HG02678 (cell line): ENCODE measurements at regions not wholly inside any gene's neighbourhood (a gene's known extent, or its start where the extent isn't known, plus 50 kb on each side); places are given as distances from the start of the nearest gene placed in this dataset.
"Not testable (repeated sequence)": the region's sequence is repeated elsewhere in the genome, so short reads cannot be mapped to it uniquely, and the experiment has no call there.

Experiments used
- ATAC-seq: cut with Tn5 transposase; IDR thresholded peaks from one replicate; pipeline ENCODE4 v1.9.1; 2021; ENCODE audit warnings: mild to moderate bottlenecking, moderate library complexity; ENCODE audit not compliant: unreplicated experiment

DNA sequence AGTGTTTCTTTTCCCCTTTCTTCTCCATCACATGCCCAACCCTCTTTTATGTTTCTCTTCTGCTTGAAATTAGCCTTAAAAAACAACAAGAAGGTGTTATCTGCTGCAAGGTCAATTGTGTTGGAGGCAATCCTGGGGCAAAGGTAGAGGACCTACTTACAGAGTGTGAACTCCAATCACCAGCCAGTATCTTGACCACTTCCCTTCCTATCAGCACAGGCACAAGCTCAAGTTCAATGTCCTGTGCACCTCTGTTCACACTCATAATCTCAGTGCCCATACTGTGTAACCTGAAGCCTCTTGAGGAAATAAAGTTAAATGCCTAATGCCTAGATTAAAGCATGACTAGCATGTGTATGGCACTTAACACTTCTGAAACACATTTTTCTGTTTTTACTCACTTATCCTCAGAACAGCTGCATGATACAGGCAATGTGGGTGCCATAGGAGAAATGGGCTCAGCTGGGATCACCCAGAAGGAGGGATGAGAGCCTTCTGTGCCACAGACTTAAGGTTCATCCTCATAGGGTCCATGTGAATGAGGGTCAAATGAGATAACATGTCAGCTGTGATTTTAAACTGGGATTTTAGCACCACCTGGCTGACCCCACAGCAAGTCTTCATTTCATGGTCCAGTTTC, 701.5 kb downstream of the BCL11A start:
- no peak for ATAC-seq

DNA sequence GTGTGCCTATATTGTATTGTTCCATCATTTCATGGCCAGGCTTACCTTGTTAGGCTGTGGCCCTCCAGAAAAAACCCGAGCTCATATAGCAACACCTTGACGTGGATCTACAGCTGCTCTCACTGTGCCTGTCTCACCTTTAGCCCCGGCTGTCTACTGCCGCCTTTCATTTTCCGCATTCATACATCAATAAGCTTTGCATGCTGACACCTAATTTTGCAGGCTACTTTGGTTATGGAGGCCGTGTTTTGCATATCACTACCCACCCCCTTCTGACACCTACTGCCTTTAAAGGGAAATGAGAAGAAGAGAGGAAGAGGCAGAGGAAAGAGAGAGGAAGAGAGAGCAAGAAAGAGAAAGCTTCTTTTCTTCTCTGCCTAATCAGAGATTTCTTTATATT, 702.9 kb downstream of the BCL11A start:
- no peak for ATAC-seq

DNA sequence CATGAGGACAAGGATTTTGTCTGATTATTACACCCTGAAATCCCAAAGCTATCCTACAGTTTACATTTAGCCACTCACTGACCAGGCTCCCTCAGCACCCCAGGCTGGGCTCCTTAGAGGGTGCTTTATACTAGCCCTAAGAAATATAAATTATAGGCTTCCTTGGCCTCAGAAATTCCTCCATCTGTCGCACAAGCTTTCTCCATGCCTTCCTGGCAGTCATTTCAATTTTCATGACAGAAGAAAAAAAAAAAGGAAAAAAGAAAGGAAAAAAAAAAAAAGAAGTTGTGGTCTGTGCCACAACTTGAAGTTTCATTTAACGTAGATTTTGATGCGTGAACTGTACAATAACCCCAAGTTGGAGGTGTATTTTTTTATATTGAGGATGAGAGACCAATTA, 719.5 kb downstream of the BCL11A start:
- ATAC-seq: no peak

DNA sequence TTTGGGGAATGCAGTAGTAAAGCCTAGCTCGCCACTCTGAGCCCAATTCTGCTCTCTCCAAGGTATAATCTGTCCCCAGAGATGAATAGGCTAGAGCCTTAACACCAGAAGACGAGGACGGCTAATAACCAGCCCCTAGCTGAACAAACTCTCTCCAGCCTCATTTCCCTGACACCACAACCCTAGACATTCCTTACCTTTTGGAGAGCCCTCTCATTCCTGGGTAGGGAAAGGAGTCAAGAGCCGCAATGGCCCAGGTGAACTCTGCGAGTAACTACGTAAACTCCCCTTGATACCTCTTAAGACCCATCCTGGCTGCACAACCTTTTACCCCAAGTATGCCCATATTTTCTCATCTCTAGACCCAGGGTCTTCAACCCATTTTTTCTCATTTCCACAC, 722.9 kb downstream of the BCL11A start:
- ATAC-seq: no peak

DNA sequence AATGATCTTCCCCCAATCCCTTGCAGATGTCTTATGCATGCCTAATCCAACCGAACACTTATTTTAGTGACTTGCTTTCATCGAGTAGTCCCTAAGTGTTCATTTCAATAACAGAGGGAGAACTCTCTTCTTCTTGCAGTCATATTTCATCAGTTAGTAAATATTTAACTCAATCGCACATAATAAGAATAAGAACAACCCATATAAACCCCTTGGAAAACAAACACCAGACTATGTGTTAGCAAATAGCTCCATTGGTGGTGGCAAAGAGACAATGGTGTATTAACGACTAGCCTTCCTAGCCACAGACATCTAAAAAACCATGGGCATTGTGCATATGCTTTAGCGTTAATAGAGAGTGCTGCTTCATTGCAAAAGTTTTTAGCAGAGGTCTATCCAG, 725.8 kb downstream of the BCL11A start:
- no peak for ATAC-seq

DNA sequence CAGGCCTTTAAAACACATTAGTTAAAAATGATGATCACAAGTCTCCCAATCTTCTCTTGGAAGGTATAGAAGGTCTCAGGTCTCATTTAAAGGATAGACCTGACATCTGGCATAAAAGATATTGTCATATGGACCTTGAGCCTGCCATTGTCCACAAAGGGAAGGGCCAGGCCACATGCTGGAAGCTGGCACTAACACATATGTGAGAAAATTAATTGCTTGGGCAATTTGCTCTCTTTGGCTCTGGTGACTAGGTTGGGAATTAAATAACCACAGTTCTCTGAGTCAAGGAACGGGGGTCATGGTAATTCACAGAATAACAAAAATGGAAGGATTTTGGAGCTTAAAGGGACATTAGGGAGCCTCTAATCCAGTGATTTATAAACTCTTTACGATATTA, 727.3 kb downstream of the BCL11A start:
- no peak for ATAC-seq

DNA sequence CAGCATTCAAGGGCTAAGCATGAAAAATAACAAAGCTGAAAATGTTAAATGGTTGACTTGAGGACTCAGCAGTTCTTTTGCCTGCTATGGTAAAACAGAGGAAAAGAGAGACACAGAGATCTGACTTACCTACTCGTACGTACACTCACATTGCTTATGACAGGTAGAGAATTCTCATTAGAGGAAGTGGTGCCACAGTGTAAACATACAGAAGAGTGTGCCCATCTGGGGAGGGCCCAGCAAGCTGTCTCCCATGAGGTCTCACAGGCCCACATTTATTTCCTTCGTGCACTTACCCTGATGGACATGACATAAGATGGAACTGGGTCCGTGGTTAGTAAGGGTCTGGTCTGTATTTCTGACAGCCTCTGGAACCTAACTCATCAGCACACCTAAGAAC, 729.1 kb downstream of the BCL11A start:
- no peak for ATAC-seq

DNA sequence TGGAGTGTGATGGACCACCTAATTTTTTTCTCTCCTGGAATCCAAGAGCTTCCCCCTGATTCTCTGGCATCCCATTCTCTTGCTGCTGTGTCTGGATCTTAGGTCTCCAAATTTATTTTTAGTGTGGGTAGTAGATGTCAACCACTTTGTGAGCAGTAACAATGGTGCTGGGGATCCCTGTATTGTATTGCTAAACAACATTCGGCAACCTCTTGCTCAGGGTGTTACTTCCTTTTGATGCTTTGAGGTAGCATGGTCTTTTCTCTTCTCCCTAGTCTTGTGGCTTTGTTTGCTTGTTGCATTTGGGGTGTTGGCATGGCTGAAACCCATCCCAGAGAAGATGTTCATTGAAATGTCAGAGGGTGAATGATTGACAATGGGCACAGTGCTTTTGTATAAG, 737.4 kb downstream of the BCL11A start:
- no peak for ATAC-seq

DNA sequence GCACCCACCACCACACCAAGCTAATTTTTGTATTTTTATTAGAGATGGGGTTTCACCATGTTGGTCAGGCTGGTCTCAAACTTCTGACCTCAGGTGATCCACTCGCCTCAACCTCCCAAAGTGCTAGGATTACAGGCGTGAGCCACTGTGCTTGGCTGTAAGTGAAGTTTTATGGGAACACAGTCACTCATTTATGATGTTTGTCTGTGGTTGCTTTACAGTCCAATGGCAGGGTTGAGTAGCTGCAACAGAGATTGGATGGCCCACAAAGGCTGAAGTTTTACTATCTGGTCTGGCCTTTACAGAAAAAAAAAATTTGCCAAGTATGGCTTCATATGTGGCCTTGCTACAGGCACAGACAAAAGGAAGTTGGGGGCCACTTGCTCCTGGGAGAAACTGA, 743.2 kb downstream of the BCL11A start:
- ATAC-seq: not testable (repeated sequence)

DNA sequence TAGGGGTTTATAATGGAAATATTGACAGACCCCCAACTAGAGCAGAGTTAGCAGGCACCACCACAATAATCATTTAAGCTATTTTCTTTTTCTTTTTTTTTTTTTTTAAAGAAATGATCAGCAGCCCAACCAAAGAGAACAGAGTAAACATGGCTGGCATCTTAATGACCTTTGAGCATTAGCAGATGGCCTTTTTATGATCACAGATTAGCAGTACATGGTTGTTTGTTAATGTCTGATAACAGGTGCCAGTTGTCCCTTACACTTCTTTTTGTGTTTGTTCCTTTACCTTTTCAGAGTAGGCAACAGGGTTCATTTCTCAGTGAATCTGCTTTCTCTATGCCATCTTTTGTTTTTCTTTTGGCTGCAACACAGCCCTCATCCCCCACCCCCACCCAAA, 747.0 kb downstream of the BCL11A start:
- ATAC-seq: no peak

DNA sequence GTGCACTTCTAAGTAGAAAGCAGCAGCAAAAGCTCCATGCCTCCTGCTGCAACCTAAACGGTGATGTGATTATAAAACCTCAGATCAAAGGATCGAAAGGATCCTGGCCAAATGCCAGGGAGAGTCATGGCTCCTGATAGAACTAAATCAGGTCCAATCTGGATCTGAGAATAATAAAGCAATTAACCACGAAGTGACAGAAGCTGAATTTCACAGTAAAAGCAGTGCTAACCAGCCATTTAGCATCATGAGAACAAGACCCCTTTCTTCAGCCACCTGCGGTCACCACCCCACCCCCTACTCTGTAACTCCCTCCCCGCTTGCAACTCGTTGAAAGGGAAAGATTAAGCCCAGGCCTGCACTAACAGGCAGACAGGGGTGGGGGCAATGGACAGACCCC, 748.7 kb downstream of the BCL11A start:
- no peak for ATAC-seq

DNA sequence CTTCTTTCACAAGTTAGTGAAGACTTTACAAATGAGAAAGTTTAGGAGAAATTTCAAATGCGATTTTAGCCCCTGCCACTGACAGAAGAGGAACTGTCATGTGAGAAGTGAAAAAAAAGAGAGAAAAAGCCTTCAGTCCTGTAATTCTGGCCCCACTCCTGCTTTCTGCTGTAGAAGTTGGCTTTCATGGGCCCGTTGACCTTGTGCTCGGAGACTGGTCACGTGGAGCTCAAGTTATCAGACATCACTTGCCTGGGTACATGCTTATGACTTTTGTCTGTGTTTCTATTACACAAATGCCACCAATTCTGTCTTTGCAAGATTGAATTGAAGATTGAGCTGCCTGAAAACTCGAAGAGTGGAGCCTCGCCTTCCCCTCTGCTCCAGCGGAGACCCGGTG, 749.9 kb downstream of the BCL11A start:
- ATAC-seq: no peak

DNA sequence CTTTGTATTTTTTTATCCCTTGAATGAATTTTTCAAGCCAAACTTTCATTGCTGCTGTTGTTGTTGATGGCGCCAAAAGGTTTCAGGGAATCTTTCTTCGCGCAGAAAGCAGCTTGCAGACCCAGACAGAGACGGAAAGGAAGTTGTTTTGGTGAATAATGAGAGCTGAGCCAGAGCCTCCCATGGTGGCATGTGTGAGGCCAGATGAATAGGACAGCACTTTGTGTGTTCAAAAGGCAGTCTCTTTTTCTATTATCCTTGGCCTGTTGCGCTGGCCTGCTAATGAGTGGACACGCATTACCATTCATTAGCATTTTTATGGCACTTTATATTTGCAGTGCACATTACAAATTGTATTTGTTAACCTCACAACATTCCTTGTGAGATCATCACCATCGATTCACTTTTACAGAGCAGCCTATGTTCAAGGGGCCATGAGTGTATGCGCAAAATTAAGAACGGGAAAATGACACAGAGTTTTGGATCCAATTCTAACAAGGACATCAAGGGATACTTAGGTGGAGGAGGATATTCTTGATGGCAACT, 754.7 kb downstream of the BCL11A start:
- no peak for ATAC-seq

DNA sequence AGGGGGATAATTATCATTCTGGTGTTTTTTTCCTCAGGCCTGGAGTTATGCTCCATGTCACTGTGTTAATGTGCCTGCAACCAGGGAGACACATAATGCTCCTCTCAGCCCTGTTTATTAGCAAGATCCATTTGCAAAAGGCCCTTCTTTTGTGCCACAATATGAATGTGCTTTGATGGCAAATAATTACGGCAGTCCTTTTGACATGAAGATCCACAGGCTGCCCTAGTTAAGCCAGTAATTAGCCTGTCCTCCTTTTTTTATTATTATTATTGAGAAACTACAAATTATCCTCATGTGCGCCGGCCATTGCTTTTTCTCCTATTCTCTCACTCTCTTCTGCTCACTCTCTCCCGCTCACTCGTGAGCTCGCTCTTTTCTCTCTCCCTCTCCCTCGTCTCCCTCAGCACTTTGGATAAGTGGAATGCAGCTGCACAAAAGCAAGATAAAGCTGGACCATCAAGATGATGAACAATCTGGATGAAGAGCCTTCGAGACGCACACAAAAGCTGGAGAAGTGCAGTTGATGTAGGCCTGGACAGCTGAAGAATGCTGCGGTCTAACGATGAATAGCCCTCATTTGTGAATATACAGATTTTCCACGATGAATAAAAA, 762.3 kb downstream of the BCL11A start:
- ATAC-seq: no peak

DNA sequence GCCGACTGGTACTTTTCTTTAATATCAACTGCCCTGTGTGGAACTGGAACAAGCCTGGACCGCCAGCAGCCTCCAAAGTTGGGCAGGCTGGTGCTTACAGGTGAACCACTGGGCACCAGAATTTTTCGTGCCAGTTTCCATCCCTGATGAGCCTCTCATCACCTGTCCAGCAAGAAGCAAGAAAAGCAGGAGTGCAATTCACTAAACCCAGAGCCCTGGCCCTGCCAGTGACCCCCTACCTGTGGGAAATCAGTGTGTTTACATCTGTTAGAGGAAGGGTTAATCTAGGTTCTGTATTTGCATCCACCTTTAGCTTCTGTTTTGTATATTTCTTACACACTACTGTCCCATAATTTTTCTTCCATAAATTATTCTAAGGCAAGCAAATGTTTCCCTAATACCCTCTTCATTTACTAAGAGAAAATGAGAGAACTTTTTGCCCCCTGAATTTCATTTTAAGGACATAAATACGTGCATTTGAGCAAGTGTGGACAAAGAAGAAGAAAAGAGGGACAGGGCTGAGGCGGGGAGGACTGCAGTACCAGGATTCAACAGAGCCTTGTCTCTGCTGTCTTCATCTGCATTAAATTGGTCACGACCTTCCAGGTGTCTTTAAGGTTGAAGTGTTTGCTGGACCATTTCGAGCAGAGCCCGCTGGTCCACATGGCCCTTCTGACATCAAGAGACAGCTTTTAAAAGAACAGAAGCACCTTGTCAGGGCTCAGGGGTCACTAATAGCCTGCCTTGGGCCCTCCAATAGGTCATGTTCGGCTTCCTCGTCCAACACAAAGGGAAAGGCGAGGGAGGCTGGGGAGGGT, 763.1 kb downstream of the BCL11A start:
- no peak for ATAC-seq

DNA sequence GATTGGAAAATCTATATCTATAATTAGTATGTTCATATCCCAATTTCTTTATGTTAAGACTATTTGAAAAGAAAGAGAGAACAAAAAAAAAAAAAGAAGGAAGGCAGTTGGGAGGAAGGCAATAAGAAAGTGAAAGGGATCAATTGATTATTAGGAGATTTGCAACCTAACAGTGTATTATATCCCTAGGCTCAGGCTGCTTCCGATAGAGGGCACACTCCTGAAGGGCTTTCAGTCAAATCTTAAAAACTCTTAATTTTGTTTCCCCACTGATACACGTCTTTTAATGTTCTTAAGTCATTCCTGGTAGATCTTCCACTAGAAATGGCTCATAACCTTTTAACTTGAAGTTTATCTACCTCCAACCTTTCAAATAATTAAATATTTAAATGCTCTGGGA, 763.9 kb downstream of the BCL11A start:
- ATAC-seq: no peak

DNA sequence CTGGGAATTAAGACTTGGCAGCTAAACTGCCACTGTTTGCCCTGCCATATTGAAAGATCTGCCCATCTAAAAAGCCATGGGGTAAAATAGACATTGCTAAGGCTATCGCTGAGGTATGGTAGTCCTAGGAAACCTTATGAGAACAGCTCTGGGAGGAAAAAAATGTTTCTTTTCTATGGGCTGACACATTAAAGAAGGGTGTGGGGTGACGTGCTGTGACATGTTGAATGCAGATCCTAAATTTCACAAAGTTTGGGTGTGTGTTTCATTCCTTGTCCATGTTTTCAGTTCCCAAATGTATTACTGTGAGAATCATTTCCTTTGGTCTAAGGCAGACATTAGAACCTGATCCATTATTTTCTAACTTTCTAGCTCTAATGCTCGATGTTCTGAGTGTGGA, 766.4 kb downstream of the BCL11A start:
- no peak for ATAC-seq

DNA sequence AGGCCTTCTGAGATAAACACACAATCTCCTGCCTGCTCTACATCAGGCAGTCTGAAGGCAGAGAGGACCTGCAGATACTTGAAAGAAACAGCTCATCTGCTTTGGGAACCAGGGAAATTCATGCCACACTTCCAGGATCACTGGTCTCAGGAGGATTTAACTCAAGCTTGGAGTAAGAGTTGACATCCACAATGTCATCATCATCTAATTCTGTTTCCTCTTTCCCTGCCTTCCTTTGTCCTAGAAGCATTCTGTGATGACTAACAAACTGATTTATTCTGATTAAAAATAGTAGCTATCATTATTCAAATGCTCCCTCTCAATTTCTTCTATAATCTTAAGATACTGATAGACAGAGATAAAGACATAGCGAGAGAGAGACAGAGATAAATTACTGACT, 766.8 kb downstream of the BCL11A start:
- ATAC-seq: no peak

DNA sequence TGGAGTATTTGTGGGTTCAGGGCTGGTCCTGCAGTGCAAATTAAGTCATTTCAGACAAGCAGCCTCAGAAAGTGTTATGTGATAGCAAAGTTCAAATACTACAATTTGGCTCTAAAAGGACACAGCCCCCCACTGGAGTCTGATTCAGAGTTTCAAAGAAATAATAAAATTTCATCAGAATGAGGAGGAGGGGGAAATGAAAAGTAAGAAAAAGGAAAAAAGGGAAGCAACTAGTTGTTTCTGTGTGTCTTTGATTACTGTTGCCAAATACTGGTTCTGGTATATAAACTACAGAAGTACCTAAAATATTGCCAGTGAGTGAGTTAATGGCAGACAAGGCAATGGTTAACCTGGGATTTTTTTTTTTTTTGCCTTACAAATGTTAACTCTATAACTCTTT, 773.9 kb downstream of the BCL11A start:
- ATAC-seq: no peak

DNA sequence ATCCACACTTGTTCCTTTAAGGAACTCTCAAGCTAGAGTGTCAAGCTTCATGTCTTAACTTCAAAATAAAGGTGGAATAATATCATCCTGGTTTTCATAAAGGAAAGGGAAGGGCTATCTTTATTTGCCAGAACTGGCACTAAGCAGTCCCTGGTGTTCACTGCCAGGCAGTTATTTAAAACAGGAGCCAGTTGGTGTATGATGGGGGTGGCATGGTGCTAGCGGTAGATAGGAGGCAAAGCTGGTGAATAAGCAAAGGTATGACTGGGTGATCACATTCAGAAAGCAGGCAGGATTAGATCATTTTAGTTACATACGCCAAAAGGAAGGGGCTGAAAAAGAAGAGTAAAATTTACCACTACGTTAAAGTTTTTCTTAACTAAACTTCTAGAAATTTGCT, 776.3 kb downstream of the BCL11A start:
- no peak for ATAC-seq

DNA sequence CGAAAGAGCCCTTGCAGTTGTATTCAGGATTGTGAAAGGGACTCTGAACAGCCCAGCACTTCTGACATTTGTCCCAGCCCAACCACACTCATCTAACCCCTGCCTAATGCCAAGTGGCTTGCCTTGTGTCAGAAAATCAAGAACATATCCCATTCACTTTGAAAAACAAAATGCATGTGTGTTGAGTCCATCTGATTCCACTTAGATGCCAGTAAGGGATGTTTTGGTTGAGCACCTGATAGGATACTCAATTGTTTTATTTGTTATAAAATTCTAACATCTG, 776.8 kb downstream of the BCL11A start:
- no peak for ATAC-seq

DNA sequence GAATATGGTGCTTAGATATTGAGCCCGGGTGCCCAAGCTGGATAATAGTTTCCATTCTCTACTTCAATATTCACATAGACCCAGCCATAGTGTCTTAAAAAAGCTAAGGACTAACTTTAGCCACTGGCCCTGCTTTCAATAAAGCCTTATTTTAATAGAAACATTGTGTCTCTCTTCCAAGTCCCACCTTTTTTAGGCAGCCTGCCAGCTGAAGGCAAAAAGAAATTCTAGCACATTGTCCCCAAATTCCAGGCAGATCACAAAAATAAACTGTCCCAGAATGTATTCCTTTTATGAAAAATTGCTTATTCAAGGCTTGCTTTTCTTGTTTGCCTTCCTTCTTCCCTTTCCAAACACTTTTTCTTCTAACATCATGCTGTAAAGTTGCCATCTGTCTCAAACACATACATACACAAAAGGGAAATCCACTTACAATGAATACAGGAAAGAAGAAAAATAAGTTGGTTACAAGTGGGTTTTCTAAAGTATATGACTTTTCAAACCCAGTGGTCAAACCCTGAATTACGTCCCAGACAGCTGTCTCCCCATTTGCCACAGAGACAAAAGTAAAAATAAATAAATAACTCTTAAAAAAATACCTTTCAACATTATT, 778.5 kb downstream of the BCL11A start:
- ATAC-seq: no peak
